K562 (cell line): ENCODE measurements at regions not wholly inside any gene's neighbourhood (a gene's known extent, or its start where the extent isn't known, plus 50 kb on each side); places are given as distances from the start of the nearest gene placed in this dataset.

Source experiments
- ATAC-seq: fragments of 200-7000 bp; cut with Tn5 transposase; 3 replicates; pipeline ENCODE4 v1.9.1; 2020; ENCODE audit warnings: moderate library complexity
- BruUV-seq: library from RNA; stranded (reverse); fragments of 400-500 nt; replicated peaks from 2 replicates; lab custom pipeline; 2021; lab: Mats Ljungman, UMichigan
- CTCF ChIA-PET: fragments of 300-600 bp; formaldehyde crosslinking; extraction: SDS; loops from one replicate; lab custom pipeline; 2021; ENCODE audit warnings: low intra/inter-chr PET ratio; lab: Yijun Ruan, JAX
- POLR2A ChIA-PET: fragments of 300-600, 350-650 bp; sonication (Branson Sonifier 250); formaldehyde crosslinking; extraction: SDS; loops from one replicate; lab custom pipeline; 2021; ENCODE audit warnings: antibody characterized with exemption, inconsistent platforms; lab: Yijun Ruan, JAX
- DNase-seq, 4 experiments: peaks; one replicate each; pipeline versions ENCODE4 v3.0.0 to v3.0.0-alpha.2; 2011 to 2018; ENCODE audit warnings: low spot score in 3 of 4, mixed read lengths in 3 of 4; ENCODE audit errors: extremely low read depth in 1 of 4
- FAIRE-seq: peaks from 2 replicates; lab custom pipeline; 2011; peaks lifted over from hg19 to GRCh38; lab: Jason Lieb, UNC
- H2AFZ ChIP-seq: 2 replicates; pipeline ENCODE4 v1.6.0; 2011; ENCODE audit warnings: low read depth, low read length, control low read depth, inconsistent platforms
- H3K27ac ChIP-seq: fragments of 200-600 bp; 3 replicates; pipeline ENCODE4 v1.8.0; 2011; ENCODE audit warnings: low read depth, mild to moderate bottlenecking, control low read depth, inconsistent platforms, low read length, moderate library complexity, mixed read lengths; ENCODE audit errors: extremely low read depth
- H3K27me3 ChIP-seq, 2 experiments: fragments of 300-600 bp in 1 of 2; 2 replicates in 1 of 2; 3 replicates in 1 of 2; pipeline versions ENCODE4 v1.6.0 to v1.8.0; 2011; ENCODE audit warnings: inconsistent platforms in 2 of 2, low read length in 2 of 2, mild to moderate bottlenecking in 1 of 2, mixed read lengths in 1 of 2, moderate library complexity in 1 of 2; ENCODE audit not compliant: control insufficient read depth in 2 of 2, insufficient read depth in 2 of 2
- H3K36me3 ChIP-seq: fragments of 300-600 bp; 3 replicates; pipeline ENCODE4 v1.8.0; 2011; ENCODE audit warnings: mild to moderate bottlenecking, low read length, inconsistent platforms; ENCODE audit not compliant: control insufficient read depth, insufficient read depth
- H3K4me1 ChIP-seq, 2 experiments: fragments of 200-600 bp in 1 of 2; replicated peaks in 1 of 2; 2 replicates in 1 of 2; 3 replicates in 1 of 2; pipeline versions ENCODE4 v1.5.1 to v1.8.0; 2011; ENCODE audit warnings: inconsistent platforms in 2 of 2, low read length in 2 of 2, mild to moderate bottlenecking in 1 of 2, mixed read lengths in 1 of 2, moderate library complexity in 1 of 2; ENCODE audit not compliant: control insufficient read depth in 2 of 2, insufficient read depth in 2 of 2
- H3K4me2 ChIP-seq: 2 replicates; pipeline ENCODE4 v1.6.1; 2011; ENCODE audit warnings: low read length, control low read depth, inconsistent platforms, mixed read lengths; ENCODE audit not compliant: insufficient read depth
- H3K4me3 ChIP-seq: fragments of 200-600 bp; sonication (generic), shearing (Covaris generic); 2 replicates; pipeline ENCODE4 v1.5.1; 2016; ENCODE audit warnings: control low read depth, inconsistent platforms
- H3K79me2 ChIP-seq: fragments of 200-600 bp; 3 replicates; pipeline ENCODE4 v1.8.0; 2011; ENCODE audit warnings: low read length, inconsistent platforms; ENCODE audit not compliant: control insufficient read depth, insufficient read depth
- H3K9ac ChIP-seq, 2 experiments: 2 replicates each; pipeline versions ENCODE4 v1.6.0 to v1.6.1; 2011; ENCODE audit warnings: low read depth in 2 of 2, low read length in 2 of 2, control low read depth in 1 of 2, inconsistent platforms in 1 of 2, mild to moderate bottlenecking in 1 of 2, mixed read lengths in 1 of 2; ENCODE audit not compliant: insufficient read depth in 1 of 2
- H3K9me1 ChIP-seq: one replicate; pipeline ENCODE4 v1.6.0; 2011; ENCODE audit warnings: inconsistent platforms, mild to moderate bottlenecking, low read length, moderate library complexity; ENCODE audit not compliant: control insufficient read depth, insufficient read depth
- H3K9me3 ChIP-seq: replicated peaks from 2 replicates; pipeline ENCODE4 v1.5.1; 2011; ENCODE audit warnings: low read depth, low read length, inconsistent platforms; ENCODE audit not compliant: control insufficient read depth, insufficient read depth
- H4K20me1 ChIP-seq: replicated peaks from 2 replicates; pipeline ENCODE4 v1.6.1; 2011; ENCODE audit warnings: low read length, inconsistent platforms, mixed read lengths; ENCODE audit not compliant: control insufficient read depth, insufficient read depth
- CBX1 ChIP-seq: sonication (generic); IDR thresholded peaks from 2 replicates; pipeline ENCODE4 v1.6.1; 2016; ENCODE audit warnings: antibody characterized with exemption, low read depth, mild to moderate bottlenecking
- HNRNPK ChIP-seq: fragments of 200-400 bp; formaldehyde crosslinking; IDR thresholded peaks from one replicate; pipeline ENCODE4 v1.6.1; 2018; ENCODE audit warnings: mild to moderate bottlenecking, low read depth, low read length; ENCODE audit not compliant: poor library complexity, severe bottlenecking
- RBM14 ChIP-seq: fragments of 200-400 bp; formaldehyde crosslinking; IDR thresholded peaks from 2 replicates; pipeline ENCODE4 v1.6.1; 2018; ENCODE audit warnings: low read depth, mild to moderate bottlenecking, low read length, moderate library complexity, borderline replicate concordance; ENCODE audit not compliant: insufficient read depth
- ZEB2 ChIP-seq: fragments of 450-650 bp; IDR thresholded peaks from 2 replicates; pipeline ENCODE4 v1.6.1; 2016
- WGBS: fragments of 100-300 bp; shearing (Covaris generic); methylation state at CpG from one replicate; pipeline ENCODE4 v1.1.6; 2016; ENCODE audit warnings: low coverage, mixed read lengths; ENCODE audit not compliant: insufficient coverage; ENCODE audit errors: missing lambda C conversion rate; 5-methylcytosine and 5-hydroxymethylcytosine counted together
- in situ Hi-C: fragments of 300-500 bp; cut with MboI; formaldehyde crosslinking; loops from 4 replicates; pipeline ENCODE4 v1.15.0; 2018; ENCODE audit warnings: inconsistent platforms, mixed read lengths
- intact Hi-C: fragments of 100-400 bp; cut with micrococcal nuclease; formaldehyde crosslinking; loops from 2 replicates; pipeline ENCODE4 v1.14.2; 2022
- TF ChIP-seq, protein P1 (sequence below), 2 experiments: IDR thresholded peaks; 2 replicates each; pipeline ENCODE4 v1.6.1; 2011; ENCODE audit warnings: borderline replicate concordance in 1 of 2, control low read depth in 1 of 2, low read depth in 1 of 2, low read length in 1 of 2, mild to moderate bottlenecking in 1 of 2, mixed read lengths in 1 of 2, moderate library complexity in 1 of 2; ENCODE audit not compliant: insufficient read depth in 1 of 2, insufficient read length in 1 of 2, poor library complexity in 1 of 2, severe bottlenecking in 1 of 2; ENCODE audit errors: extremely low read depth in 1 of 2
- TF ChIP-seq, protein P2 (sequence below): fragments of 200-400 bp; formaldehyde crosslinking; IDR thresholded peaks from 2 replicates; pipeline ENCODE4 v1.6.1; 2017; ENCODE audit warnings: mild to moderate bottlenecking, low read depth, low read length, moderate library complexity
- TF ChIP-seq, protein P3 (sequence below): conservative IDR thresholded peaks from 2 replicates; pipeline ENCODE4 v1.6.1; 2011; ENCODE audit warnings: low read depth, mild to moderate bottlenecking, low read length; ENCODE audit not compliant: control insufficient read depth

DNA sequence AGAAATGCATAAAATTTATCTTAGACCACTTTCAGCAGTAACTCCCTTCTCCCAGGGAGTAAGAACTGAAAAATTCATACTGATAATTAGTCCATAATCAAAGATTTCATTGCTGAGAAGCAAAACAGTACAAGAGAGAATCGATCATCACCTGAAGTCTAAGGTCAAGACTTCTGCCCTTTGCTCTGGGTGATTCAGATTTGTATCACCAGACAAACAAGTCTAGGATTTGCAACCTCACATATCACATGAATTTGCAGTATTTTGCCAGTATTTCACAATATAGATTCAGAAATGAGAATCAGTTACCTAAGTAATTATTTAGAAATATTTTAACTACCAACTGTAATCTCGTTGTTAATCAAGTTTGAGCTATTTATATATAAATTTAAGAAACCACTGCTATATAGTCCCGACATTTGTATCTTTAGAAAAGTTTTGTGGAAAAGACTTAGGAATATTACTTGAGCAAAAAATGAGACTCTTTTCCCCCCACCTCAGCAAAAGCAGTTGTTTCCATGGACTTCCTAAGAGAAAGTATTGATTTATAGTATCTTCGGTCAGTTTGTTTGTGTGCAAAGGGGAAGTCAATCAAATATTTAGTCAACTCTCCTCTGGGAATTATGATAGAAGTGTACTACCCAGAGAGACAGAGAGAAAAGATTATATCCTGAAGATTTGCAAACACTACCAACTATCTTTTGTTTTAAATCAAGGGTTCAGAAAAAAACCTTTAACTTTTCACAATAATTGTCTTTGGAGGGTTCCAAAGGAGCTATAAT, 840.1 kb downstream of the TRHDE start:
- Histone ChIP-seq H3K4me1 (no peaks in the 10 kb centered on the region), H4K20me1 (no peaks in the 10 kb centered on the region), H3K79me2 (no peaks in the 10 kb centered on the region), H3K27ac (no peak overlapping the region), H3K9ac (no peak overlapping the region), H3K27me3 (no peaks in the 10 kb centered on the region), H3K4me2 (no peak overlapping the region), H3K9me1 (no peaks in the 10 kb centered on the region), H3K36me3 (no peaks in the 10 kb centered on the region), H3K9me3 (no peaks in the 10 kb centered on the region), H2AFZ (no peak overlapping the region), H3K4me3 (no peak overlapping the region)
- WGBS = 0% methylated on average over 4 of the region's 4 CpGs
- no TSS peak for BruUV-seq
- POLR2A ChIA-PET = no interaction called here
- DNase-seq = no peak
- no peak for FAIRE-seq
- in situ Hi-C loops = no loop called here
- TF ChIP-seq RBM14 = no peak
- TF ChIP-seq HNRNPK = no peak
- TF ChIP-seq, protein P1, sequence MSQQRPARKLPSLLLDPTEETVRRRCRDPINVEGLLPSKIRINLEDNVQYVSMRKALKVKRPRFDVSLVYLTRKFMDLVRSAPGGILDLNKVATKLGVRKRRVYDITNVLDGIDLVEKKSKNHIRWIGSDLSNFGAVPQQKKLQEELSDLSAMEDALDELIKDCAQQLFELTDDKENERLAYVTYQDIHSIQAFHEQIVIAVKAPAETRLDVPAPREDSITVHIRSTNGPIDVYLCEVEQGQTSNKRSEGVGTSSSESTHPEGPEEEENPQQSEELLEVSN (IDR thresholded peaks at IDR 0.05; ENCODE audit: borderline replicate concordance in 1 of 2, extremely low read depth in 1 of 2, insufficient read depth in 1 of 2, insufficient read length in 1 of 2, low read depth in 1 of 2, low read length in 1 of 2, poor library complexity in 1 of 2, severe bottlenecking in 1 of 2) = no peak
- TF ChIP-seq, protein P2, sequence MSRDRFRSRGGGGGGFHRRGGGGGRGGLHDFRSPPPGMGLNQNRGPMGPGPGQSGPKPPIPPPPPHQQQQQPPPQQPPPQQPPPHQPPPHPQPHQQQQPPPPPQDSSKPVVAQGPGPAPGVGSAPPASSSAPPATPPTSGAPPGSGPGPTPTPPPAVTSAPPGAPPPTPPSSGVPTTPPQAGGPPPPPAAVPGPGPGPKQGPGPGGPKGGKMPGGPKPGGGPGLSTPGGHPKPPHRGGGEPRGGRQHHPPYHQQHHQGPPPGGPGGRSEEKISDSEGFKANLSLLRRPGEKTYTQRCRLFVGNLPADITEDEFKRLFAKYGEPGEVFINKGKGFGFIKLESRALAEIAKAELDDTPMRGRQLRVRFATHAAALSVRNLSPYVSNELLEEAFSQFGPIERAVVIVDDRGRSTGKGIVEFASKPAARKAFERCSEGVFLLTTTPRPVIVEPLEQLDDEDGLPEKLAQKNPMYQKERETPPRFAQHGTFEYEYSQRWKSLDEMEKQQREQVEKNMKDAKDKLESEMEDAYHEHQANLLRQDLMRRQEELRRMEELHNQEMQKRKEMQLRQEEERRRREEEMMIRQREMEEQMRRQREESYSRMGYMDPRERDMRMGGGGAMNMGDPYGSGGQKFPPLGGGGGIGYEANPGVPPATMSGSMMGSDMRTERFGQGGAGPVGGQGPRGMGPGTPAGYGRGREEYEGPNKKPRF = no peak
- TF ChIP-seq CBX1 = no peak
- TF ChIP-seq, protein P3, sequence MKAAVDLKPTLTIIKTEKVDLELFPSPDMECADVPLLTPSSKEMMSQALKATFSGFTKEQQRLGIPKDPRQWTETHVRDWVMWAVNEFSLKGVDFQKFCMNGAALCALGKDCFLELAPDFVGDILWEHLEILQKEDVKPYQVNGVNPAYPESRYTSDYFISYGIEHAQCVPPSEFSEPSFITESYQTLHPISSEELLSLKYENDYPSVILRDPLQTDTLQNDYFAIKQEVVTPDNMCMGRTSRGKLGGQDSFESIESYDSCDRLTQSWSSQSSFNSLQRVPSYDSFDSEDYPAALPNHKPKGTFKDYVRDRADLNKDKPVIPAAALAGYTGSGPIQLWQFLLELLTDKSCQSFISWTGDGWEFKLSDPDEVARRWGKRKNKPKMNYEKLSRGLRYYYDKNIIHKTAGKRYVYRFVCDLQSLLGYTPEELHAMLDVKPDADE = no peak
- no peak for TF ChIP-seq ZEB2
- intact Hi-C loops = no loop called here
- CTCF ChIA-PET = no interaction called here
- no peak for ATAC-seq
